ENCODE measurements at regions not wholly inside any gene's neighbourhood (a gene's known extent, or its start where the extent isn't known, plus 50 kb on each side); places are given as distances from the start of the nearest gene placed in this dataset.

GRCh38 chr13:95480791-95481780 is 71.4 kb upstream of the CLDN10 start:
- TF ChIP-seq CTCF (IDR thresholded peaks at IDR 0.05; ENCODE audit: low read depth, low read length, poor library complexity, severe bottlenecking) (no peak), EZH2phosphoT487 (IDR thresholded peaks at IDR 0.05; ENCODE audit: borderline replicate concordance, low read length) (no peak)

Measured in DOHH2 (cell line).